H1 (cell line): ENCODE measurements at regions not wholly inside any gene's neighbourhood (a gene's known extent, or its start where the extent isn't known, plus 50 kb on each side); places are given as distances from the start of the nearest gene placed in this dataset.

Source experiments
- CTCF ChIA-PET: fragments of 300-600 bp; sonication (Branson Sonifier 250); formaldehyde crosslinking; loops from one replicate; lab custom pipeline; 2021; ENCODE audit not compliant: partially characterized antibody; lab: Charles Lee
- POLR2A ChIA-PET: fragments of 300-600 bp; sonication (Branson Sonifier 250); formaldehyde crosslinking; loops from one replicate; lab custom pipeline; 2021; ENCODE audit warnings: inconsistent platforms; ENCODE audit not compliant: partially characterized antibody; lab: Charles Lee
- DNase-seq, 2 experiments: peaks; one replicate each; pipeline versions ENCODE4 v3.0.0 to v3.0.0-alpha.2; 2010 to 2022; ENCODE audit warnings: low spot score in 2 of 2, low read depth in 1 of 2, mixed read lengths in 1 of 2
- FAIRE-seq: peaks from 2 replicates; lab custom pipeline; 2011; peaks lifted over from hg19 to GRCh38; lab: Jason Lieb, UNC
- H2AFZ ChIP-seq: 2 replicates; pipeline ENCODE4 v1.8.1; 2012; ENCODE audit warnings: low read length, inconsistent platforms
- H2AK5ac ChIP-seq: 2 replicates; pipeline ENCODE4 v1.6.1; 2013; ENCODE audit warnings: low read depth, low read length
- H2BK120ac ChIP-seq: replicated peaks from 2 replicates; pipeline ENCODE3; 2013; ENCODE audit warnings: low read depth, low read length, inconsistent platforms
- H2BK12ac ChIP-seq: 2 replicates; pipeline ENCODE4 v1.6.1; 2013; ENCODE audit warnings: low read depth, low read length
- H2BK15ac ChIP-seq: 2 replicates; pipeline ENCODE4 v1.6.1; 2013; ENCODE audit warnings: low read length
- H2BK20ac ChIP-seq: 2 replicates; pipeline ENCODE4 v1.6.1; 2013; ENCODE audit warnings: low read length
- H2BK5ac ChIP-seq: 2 replicates; pipeline ENCODE4 v1.6.1; 2013; ENCODE audit warnings: low read depth, low read length
- H3K14ac ChIP-seq: 2 replicates; pipeline ENCODE4 v1.6.1; 2013; ENCODE audit warnings: inconsistent platforms; ENCODE audit not compliant: insufficient read length
- H3K18ac ChIP-seq: 2 replicates; pipeline ENCODE4 v1.6.1; 2013; ENCODE audit warnings: low read length; ENCODE audit errors: extremely low read depth
- H3K23ac ChIP-seq: 2 replicates; pipeline ENCODE4 v1.6.1; 2013; ENCODE audit warnings: inconsistent platforms; ENCODE audit not compliant: insufficient read length
- H3K23me2 ChIP-seq: 2 replicates; pipeline ENCODE4 v1.6.1; 2013; ENCODE audit warnings: low read depth, low read length
- H3K27ac ChIP-seq: 2 replicates; pipeline ENCODE4 v1.6.1; 2011; ENCODE audit warnings: low read depth, low read length, inconsistent platforms
- H3K27me3 ChIP-seq, 4 experiments: replicated peaks in 1 of 4; 1 replicate in 1 of 4; 2 replicates in 3 of 4; pipeline versions ENCODE4 v1.6.1 to v1.8.1; 2011 to 2013; ENCODE audit warnings: low read length in 3 of 4, mild to moderate bottlenecking in 3 of 4, inconsistent platforms in 2 of 4, mixed read lengths in 2 of 4, moderate library complexity in 1 of 4; ENCODE audit not compliant: control insufficient read depth in 3 of 4, insufficient read depth in 3 of 4; ENCODE audit errors: extremely low read depth in 1 of 4
- H3K36me3 ChIP-seq, 4 experiments: 2 replicates each; pipeline versions ENCODE4 v1.6.1 to v1.8.1; 2011 to 2013; ENCODE audit warnings: mild to moderate bottlenecking in 4 of 4, low read length in 3 of 4, moderate library complexity in 2 of 4, control low read depth in 1 of 4, inconsistent platforms in 1 of 4; ENCODE audit not compliant: insufficient read depth in 4 of 4, control insufficient read depth in 2 of 4
- H3K4ac ChIP-seq: replicated peaks from 2 replicates; pipeline ENCODE3; 2013; ENCODE audit warnings: low read length, low read depth, mixed read lengths, inconsistent platforms; ENCODE audit not compliant: insufficient read length
- H3K4me1 ChIP-seq, 4 experiments: replicated peaks in 1 of 4; 1 replicate in 1 of 4; 2 replicates in 3 of 4; pipeline versions ENCODE4 v1.6.1 to v1.8.1; 2011 to 2013; ENCODE audit warnings: low read length in 3 of 4, inconsistent platforms in 2 of 4, mixed read lengths in 1 of 4; ENCODE audit not compliant: insufficient read depth in 4 of 4, control insufficient read depth in 3 of 4
- H3K4me2 ChIP-seq, 2 experiments: 2 replicates each; pipeline versions ENCODE4 v1.6.1 to v1.8.1; 2011 to 2013; ENCODE audit warnings: low read depth in 2 of 2, low read length in 2 of 2, control low read depth in 1 of 2, inconsistent platforms in 1 of 2, mild to moderate bottlenecking in 1 of 2; ENCODE audit not compliant: insufficient read depth in 1 of 2
- H3K4me3 ChIP-seq, 4 experiments: fragments of 200-600, 300-600 bp in 1 of 4; sonication (generic), shearing (Covaris generic), sonication (Bioruptor Twin) in 1 of 4; 2 replicates each; pipeline versions ENCODE4 v1.5.1 to v1.8.1; 2011 to 2016; ENCODE audit warnings: low read length in 4 of 4, low read depth in 3 of 4, control low read depth in 2 of 4, inconsistent platforms in 2 of 4, mild to moderate bottlenecking in 2 of 4, mixed read lengths in 1 of 4, moderate library complexity in 1 of 4; ENCODE audit not compliant: insufficient read depth in 2 of 4; ENCODE audit errors: extremely low read depth in 1 of 4
- H3K56ac ChIP-seq: replicated peaks from 2 replicates; pipeline ENCODE3; 2013; ENCODE audit warnings: low read depth, mild to moderate bottlenecking, mixed read lengths, low read length, inconsistent platforms; ENCODE audit not compliant: insufficient read length
- H3K79me1 ChIP-seq: 2 replicates; pipeline ENCODE4 v1.6.1; 2013; ENCODE audit warnings: low read depth, low read length, control low read depth
- H3K79me2 ChIP-seq, 2 experiments: 2 replicates each; pipeline versions ENCODE4 v1.6.1 to v1.8.1; 2012 to 2013; ENCODE audit warnings: low read length in 2 of 2, mild to moderate bottlenecking in 2 of 2, inconsistent platforms in 1 of 2; ENCODE audit not compliant: insufficient read depth in 2 of 2, control insufficient read depth in 1 of 2
- H3K9ac ChIP-seq, 4 experiments: replicated peaks in 1 of 4; 1 replicate in 1 of 4; 2 replicates in 3 of 4; pipeline versions ENCODE4 v1.6.1 to v1.8.1; 2011 to 2013; ENCODE audit warnings: low read depth in 3 of 4, low read length in 3 of 4, control low read depth in 2 of 4, mild to moderate bottlenecking in 2 of 4, moderate library complexity in 2 of 4, inconsistent platforms in 1 of 4; ENCODE audit errors: extremely low read depth in 1 of 4
- H3K9me3 ChIP-seq, 2 experiments: 2 replicates each; pipeline versions ENCODE4 v1.6.1 to v1.8.1; 2012 to 2013; ENCODE audit warnings: mild to moderate bottlenecking in 2 of 2, moderate library complexity in 2 of 2, control low read depth in 1 of 2, inconsistent platforms in 1 of 2, low read depth in 1 of 2, low read length in 1 of 2, mixed read lengths in 1 of 2; ENCODE audit not compliant: insufficient read depth in 2 of 2
- H4K20me1 ChIP-seq, 2 experiments: replicated peaks in 1 of 2; 2 replicates each; pipeline versions ENCODE3 to v1.8.1; 2011 to 2013; ENCODE audit warnings: inconsistent platforms in 2 of 2, low read length in 2 of 2, mild to moderate bottlenecking in 1 of 2; ENCODE audit not compliant: insufficient read depth in 2 of 2, control insufficient read depth in 1 of 2
- H4K5ac ChIP-seq: 2 replicates; pipeline ENCODE4 v1.6.1; 2013; ENCODE audit warnings: low read length, low read depth, mixed read lengths, inconsistent platforms; ENCODE audit not compliant: insufficient read length
- H4K8ac ChIP-seq: 2 replicates; pipeline ENCODE4 v1.8.0; 2013; ENCODE audit warnings: mild to moderate bottlenecking, moderate library complexity, low read length, inconsistent platforms; ENCODE audit not compliant: insufficient read depth; ENCODE audit errors: extremely low read depth
- H4K91ac ChIP-seq: replicated peaks from 2 replicates; pipeline ENCODE3; 2013; ENCODE audit warnings: low read length, mixed read lengths, inconsistent platforms; ENCODE audit not compliant: insufficient read length
- BRCA1 ChIP-seq: IDR thresholded peaks from 2 replicates; pipeline ENCODE4 v1.6.1; 2012; ENCODE audit warnings: low read depth, low read length, improper control_type of control experiment
- CTCF ChIP-seq, 3 experiments: IDR thresholded peaks; 1 replicate in 2 of 3; 2 replicates in 1 of 3; pipeline versions ENCODE4 v1.5.1 to v1.6.1; 2011; ENCODE audit warnings: low read length in 3 of 3, mild to moderate bottlenecking in 3 of 3, inconsistent platforms in 2 of 3, low read depth in 1 of 3, moderate library complexity in 1 of 3; ENCODE audit not compliant: insufficient read depth in 1 of 3; ENCODE audit errors: control extremely low read depth in 1 of 3
- HDAC6 ChIP-seq: IDR thresholded peaks from one replicate; pipeline ENCODE4 v1.7.1; 2012; ENCODE audit warnings: low read depth, mild to moderate bottlenecking, inconsistent platforms, low read length, moderate library complexity
- MAFK ChIP-seq: IDR thresholded peaks from 2 replicates; pipeline ENCODE4 v1.6.1; 2012; ENCODE audit warnings: low read depth, mild to moderate bottlenecking, improper control_type of control experiment, low read length
- TEAD4 ChIP-seq: IDR thresholded peaks from 2 replicates; pipeline ENCODE4 v1.6.1; 2012; ENCODE audit warnings: low read depth, low read length, inconsistent platforms, mixed read lengths

DNA sequence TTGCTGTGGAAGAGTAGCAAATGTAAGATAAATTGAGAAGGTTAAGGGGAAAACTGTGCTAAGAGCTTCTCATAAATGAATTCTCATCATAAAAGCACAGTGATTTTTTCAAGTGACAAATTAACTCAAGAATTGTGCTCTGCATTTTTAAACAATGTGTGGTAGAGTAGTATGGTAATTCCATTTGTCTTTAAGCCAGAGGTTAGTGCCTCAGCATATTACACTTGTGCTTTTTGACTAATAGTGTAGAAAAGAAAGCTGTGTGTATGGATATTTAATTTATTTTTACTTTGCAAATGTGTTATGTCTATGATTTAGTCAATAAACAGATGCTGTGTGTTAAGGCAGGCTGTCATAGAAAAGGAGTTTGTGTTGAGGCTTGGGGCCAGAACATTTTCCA is 61.0 kb downstream of the FHIP1A start:
- Histone ChIP-seq H4K91ac (no peak overlapping the region), H3K9me3 (no peaks in the 10 kb centered on the region), H4K20me1 (no peaks in the 10 kb centered on the region), H2BK20ac (no peak overlapping the region), H2AK5ac (no peak overlapping the region), H3K4me3 (no peak overlapping the region), H2BK120ac (no peak overlapping the region), H2BK15ac (no peak overlapping the region), H4K8ac (no peak overlapping the region), H3K23me2 (no peaks in the 10 kb centered on the region), H3K4me2 (no peak overlapping the region), H3K27me3 (no peaks in the 10 kb centered on the region), H3K9ac (no peak overlapping the region), H2BK5ac (no peak overlapping the region), H4K5ac (no peak overlapping the region), H2BK12ac (no peak overlapping the region), H3K79me1 (no peaks in the 10 kb centered on the region), H3K27ac (no peak overlapping the region), H3K4me1 (peaks cover 0 to 11% (median 6%) of the 10 kb centered on the region in 4 experiments; a peak in 4 of 7 replicates), H3K36me3 (no peaks in the 10 kb centered on the region), H3K56ac (no peak overlapping the region), H3K18ac (no peak overlapping the region), H3K23ac (no peak overlapping the region), H3K14ac (no peak overlapping the region), H3K79me2 (peaks cover 0 to 60% of the 10 kb centered on the region in 2 experiments; a peak in 3 of 4 replicates), H3K4ac (no peak overlapping the region), H2AFZ (no peak overlapping the region)
- FAIRE-seq (no peak), DNase-seq (no peak)
- ChIA-PET POLR2A (interaction anchor here (0.7 kb wide), 1 partner anchor 18 kb away, joined by 3 read pairs; no protein-coding TSS in a partner anchor), CTCF (interaction anchor here (1.2 kb wide), 1 partner anchor 15 kb away, joined by 3 read pairs; no protein-coding TSS in a partner anchor)
- TF ChIP-seq TEAD4 (no peak), BRCA1 (no peak), HDAC6 (no peak), CTCF (IDR thresholded peaks at IDR 0.05; ENCODE audit: control extremely low read depth in 1 of 3, insufficient read depth in 1 of 3, low read depth in 1 of 3, low read length in 3 of 3) (no peak), MAFK (no peak)
